HEK293T (cell line): ENCODE measurements at regions not wholly inside any gene's neighbourhood (a gene's known extent, or its start where the extent isn't known, plus 50 kb on each side); places are given as distances from the start of the nearest gene placed in this dataset.

ENCODE experiments used
- ARNT ChIP-seq: fragments of 450-650 bp; IDR thresholded peaks from 2 replicates; pipeline ENCODE4 v1.6.1; 2017; ENCODE audit warnings: mild to moderate bottlenecking
- BHLHE40 ChIP-seq: fragments of 450-650 bp; IDR thresholded peaks from 2 replicates; pipeline ENCODE4 v1.6.1; 2016; ENCODE audit warnings: mild to moderate bottlenecking, moderate library complexity, borderline replicate concordance
- ELF4 ChIP-seq: fragments of 450-650 bp; IDR thresholded peaks from 2 replicates; pipeline ENCODE4 v1.6.1; 2017; ENCODE audit warnings: antibody characterized with exemption
- FOXA1 ChIP-seq: fragments of 450-650 bp; IDR thresholded peaks from 2 replicates; pipeline ENCODE4 v1.6.1; 2016; ENCODE audit warnings: mild to moderate bottlenecking
- FOXK2 ChIP-seq: fragments of 450-650 bp; IDR thresholded peaks from 2 replicates; pipeline ENCODE4 v1.6.1; 2016; ENCODE audit warnings: mild to moderate bottlenecking
- FOXM1 ChIP-seq: fragments of 450-650 bp; IDR thresholded peaks from 2 replicates; pipeline ENCODE4 v1.6.1; 2017; ENCODE audit warnings: mild to moderate bottlenecking, borderline replicate concordance
- HDGF ChIP-seq: fragments of 450-650 bp; IDR thresholded peaks from 2 replicates; pipeline ENCODE4 v1.6.1; 2017; ENCODE audit warnings: antibody characterized with exemption, borderline replicate concordance
- L3MBTL2 ChIP-seq: fragments of 450-650 bp; conservative IDR thresholded peaks from 2 replicates; pipeline ENCODE4 v1.6.1; 2016; ENCODE audit warnings: mild to moderate bottlenecking
- LEF1 ChIP-seq: fragments of 450-650 bp; IDR thresholded peaks from 2 replicates; pipeline ENCODE4 v1.6.1; 2017; ENCODE audit warnings: mild to moderate bottlenecking, borderline replicate concordance
- NFRKB ChIP-seq: fragments of 450-650 bp; IDR thresholded peaks from 2 replicates; pipeline ENCODE4 v1.6.1; 2016; ENCODE audit warnings: mild to moderate bottlenecking, moderate library complexity
- SP1 ChIP-seq: fragments of 450-650 bp; IDR thresholded peaks from 2 replicates; pipeline ENCODE4 v1.6.1; 2017
- SUZ12 ChIP-seq: fragments of 450-650 bp; IDR thresholded peaks from 2 replicates; pipeline ENCODE4 v1.6.1; 2016; ENCODE audit warnings: mild to moderate bottlenecking
- TARDBP ChIP-seq: fragments of 450-650 bp; IDR thresholded peaks from 2 replicates; pipeline ENCODE4 v1.6.1; 2016

- TF ChIP-seq SP1 (no peak), FOXA1 (no peak), FOXK2 (no peak), TARDBP (no peak), BHLHE40 (no peak), NFRKB (no peak), FOXM1 (no peak), LEF1 (no peak), HDGF (no peak), SUZ12 (no peak), ARNT (no peak), ELF4 (no peak; the same call in 1 of the 2 replicates), L3MBTL2 (no peak)
Measured at GRCh38 chr3:22971497-22971896, 231.6 kb upstream of the UBE2E2 start.
